B cell (primary cell): ENCODE measurements at regions not wholly inside any gene's neighbourhood (a gene's known extent, or its start where the extent isn't known, plus 50 kb on each side); places are given as distances from the start of the nearest gene placed in this dataset.

ENCODE experiments used
- EZH2 ChIP-seq: IDR thresholded peaks from 2 replicates; pipeline ENCODE4 v1.6.1; 2012; ENCODE audit warnings: borderline replicate concordance, low read depth, mild to moderate bottlenecking, moderate library complexity, low read length; ENCODE audit not compliant: insufficient read depth, poor library complexity, severe bottlenecking
- TF ChIP-seq, protein P1 (sequence below): fragments of 200-600 bp; IDR thresholded peaks from one replicate; pipeline ENCODE4 v1.8.0; 2022; ENCODE audit warnings: antibody characterized with exemption, mild to moderate bottlenecking

DNA sequence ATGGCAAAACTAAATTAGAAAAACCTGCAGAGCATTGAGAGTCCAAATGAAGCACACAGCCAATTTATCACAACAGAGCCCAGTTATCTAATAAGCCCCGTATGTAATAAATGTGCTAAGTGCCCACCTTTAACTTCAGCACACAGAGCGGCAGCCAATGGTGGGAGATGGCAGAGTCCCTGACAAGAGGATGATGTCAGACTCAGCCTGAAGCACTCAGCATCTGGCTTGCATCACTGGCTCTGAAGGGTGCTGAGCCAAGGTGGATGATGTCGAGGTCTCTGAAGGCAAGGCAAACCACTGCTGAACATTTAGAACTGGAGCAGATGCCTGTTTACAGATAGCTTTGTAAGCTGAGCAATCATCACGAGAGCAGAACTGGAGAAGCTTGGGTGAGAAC is 118.3 kb downstream of the NUF2 start:
- TF ChIP-seq, protein P1, sequence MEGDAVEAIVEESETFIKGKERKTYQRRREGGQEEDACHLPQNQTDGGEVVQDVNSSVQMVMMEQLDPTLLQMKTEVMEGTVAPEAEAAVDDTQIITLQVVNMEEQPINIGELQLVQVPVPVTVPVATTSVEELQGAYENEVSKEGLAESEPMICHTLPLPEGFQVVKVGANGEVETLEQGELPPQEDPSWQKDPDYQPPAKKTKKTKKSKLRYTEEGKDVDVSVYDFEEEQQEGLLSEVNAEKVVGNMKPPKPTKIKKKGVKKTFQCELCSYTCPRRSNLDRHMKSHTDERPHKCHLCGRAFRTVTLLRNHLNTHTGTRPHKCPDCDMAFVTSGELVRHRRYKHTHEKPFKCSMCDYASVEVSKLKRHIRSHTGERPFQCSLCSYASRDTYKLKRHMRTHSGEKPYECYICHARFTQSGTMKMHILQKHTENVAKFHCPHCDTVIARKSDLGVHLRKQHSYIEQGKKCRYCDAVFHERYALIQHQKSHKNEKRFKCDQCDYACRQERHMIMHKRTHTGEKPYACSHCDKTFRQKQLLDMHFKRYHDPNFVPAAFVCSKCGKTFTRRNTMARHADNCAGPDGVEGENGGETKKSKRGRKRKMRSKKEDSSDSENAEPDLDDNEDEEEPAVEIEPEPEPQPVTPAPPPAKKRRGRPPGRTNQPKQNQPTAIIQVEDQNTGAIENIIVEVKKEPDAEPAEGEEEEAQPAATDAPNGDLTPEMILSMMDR: no peak
- TF ChIP-seq EZH2: no peak
